ENCODE measurements at regions not wholly inside any gene's neighbourhood (a gene's known extent, or its start where the extent isn't known, plus 50 kb on each side); places are given as distances from the start of the nearest gene placed in this dataset.

GRCh38 chr2:147211484-147211883, 633.3 kb upstream of the ACVR2A start:
- no peak for DNase-seq (ENCODE audit: low spot score)
- no peak overlapping the region for H3K4me2 ChIP-seq
- H3K36me3 ChIP-seq (ENCODE audit: insufficient read depth): no peaks in the 10 kb centered on the region; the same call in 1 of the 2 replicates
- Mint-ChIP-seq H3K4me3 (no peak overlapping the region), H3K4me1 (peaks cover 7% of the 10 kb centered on the region), H3K36me3 (ENCODE audit: low read depth) (no peaks in the 10 kb centered on the region; the same call in 2 of the 3 replicates), H3K27me3 (ENCODE audit: insufficient read depth, low read depth, poor library complexity) (no peaks in the 10 kb centered on the region), H3K27ac (no peak overlapping the region), H3K9me3 (peaks cover 8% of the 10 kb centered on the region)
- H3K9me2 ChIP-seq (ENCODE audit: insufficient read depth): peaks cover 14% of the 10 kb centered on the region; the same call in 1 of the 2 replicates
- TF ChIP-seq POLR2AphosphoS5 (IDR thresholded peaks at IDR 0.05; ENCODE audit: low read depth) (no peak), JUNB (IDR thresholded peaks at IDR 0.05; ENCODE audit: unreplicated experiment) (no peak), CREB1 (CRISPR knock-in tag; IDR thresholded peaks at IDR 0.05; ENCODE audit: low read depth) (no peak), CTCF (conservative IDR thresholded peaks at IDR 0.05; ENCODE audit: low read depth in 2 of 2) (no peak), ZNF114 (CRISPR knock-in tag; IDR thresholded peaks at IDR 0.05) (no peak), STAT1 (IDR thresholded peaks at IDR 0.05; ENCODE audit: unreplicated experiment) (no peak), REST (IDR thresholded peaks at IDR 0.05; ENCODE audit: unreplicated experiment) (no peak), ZNF331 (CRISPR knock-in tag; IDR thresholded peaks at IDR 0.05; ENCODE audit: low read depth) (no peak), ZNF462 (CRISPR knock-in tag; IDR thresholded peaks at IDR 0.05) (no peak), ETS1 (IDR thresholded peaks at IDR 0.05) (no peak), EZH2 (IDR thresholded peaks at IDR 0.05; ENCODE audit: low read depth, unreplicated experiment) (no peak)
- H4K20me1 ChIP-seq (replicated peaks; ENCODE audit: insufficient read depth): no peaks in the 10 kb centered on the region
- no peak overlapping the region for H2AFZ ChIP-seq
- ATAC-seq: no peak
- H3K4me1 ChIP-seq (ENCODE audit: insufficient read depth): 0 out of 2 replicates have a peak, but pooled peaks cover 3% of the 10 kb centered on the region
- no peak overlapping the region for H3K4me3 ChIP-seq
- H3K27me3 ChIP-seq (ENCODE audit: insufficient read depth): no peaks in the 10 kb centered on the region
- no peaks in the 10 kb centered on the region for H3K79me2 ChIP-seq (replicated peaks; ENCODE audit: insufficient read depth)
- no peaks in the 10 kb centered on the region for H3F3A ChIP-seq (replicated peaks; ENCODE audit: low read depth)
- H3K27ac ChIP-seq (ENCODE audit: low read depth): no peak overlapping the region

Data from GM23338 (cell line).